HG03457 (cell line): ENCODE measurements at regions not wholly inside any gene's neighbourhood (a gene's known extent, or its start where the extent isn't known, plus 50 kb on each side); places are given as distances from the start of the nearest gene placed in this dataset.
"Not testable (repeated sequence)": the region's sequence is repeated elsewhere in the genome, so short reads cannot be mapped to it uniquely, and the experiment has no call there.

Experiments used
- ATAC-seq: cut with Tn5 transposase; IDR thresholded peaks from one replicate; pipeline ENCODE4 v1.9.1; 2021; ENCODE audit warnings: moderate number of reproducible peaks; ENCODE audit not compliant: unreplicated experiment

- ATAC-seq: no peak
Measured at GRCh38 chr6:158920311-158920905, 79.6 kb downstream of the RSPH3 start.

GRCh38 chr6:158919865-158920264 is 80.1 kb downstream of the RSPH3 start:
- ATAC-seq: no peak

GRCh38 chr6:158916617-158917016 is 83.4 kb downstream of the RSPH3 start:
- no peak for ATAC-seq

- no peak for ATAC-seq
Measured at GRCh38 chr6:158914923-158915322, 85.1 kb downstream of the RSPH3 start.

GRCh38 chr6:158913580-158913979 is 86.4 kb downstream of the RSPH3 start:
- no peak for ATAC-seq

- no peak for ATAC-seq
Measured at GRCh38 chr6:158912655-158913054, 87.3 kb downstream of the RSPH3 start.

- no peak for ATAC-seq
Measured at GRCh38 chr6:158911746-158912480, 88.1 kb downstream of the RSPH3 start.

GRCh38 chr6:158910484-158911440 is 89.2 kb downstream of the RSPH3 start:
- no peak for ATAC-seq

GRCh38 chr6:158909938-158910337 is 90.1 kb downstream of the RSPH3 start:
- no peak for ATAC-seq

GRCh38 chr6:158908606-158909005 is 89.4 kb upstream of the EZR start:
- ATAC-seq: no peak

- ATAC-seq: no peak
Measured at GRCh38 chr6:158907931-158908330, 88.8 kb upstream of the EZR start.

GRCh38 chr6:158906926-158907325 is 87.8 kb upstream of the EZR start:
- no peak for ATAC-seq

- no peak for ATAC-seq
Measured at GRCh38 chr6:158905277-158905676, 86.1 kb upstream of the EZR start.

GRCh38 chr6:158903801-158904200 is 84.6 kb upstream of the EZR start:
- ATAC-seq: no peak

- ATAC-seq: no peak
Measured at GRCh38 chr6:158900663-158901312, 81.6 kb upstream of the EZR start.

GRCh38 chr6:158897236-158897635 is 78.1 kb upstream of the EZR start:
- no peak for ATAC-seq

- ATAC-seq: no peak
Measured at GRCh38 chr6:158895661-158896060, 76.5 kb upstream of the EZR start.

- ATAC-seq: no peak
Measured at GRCh38 chr6:158894193-158894592, 75.0 kb upstream of the EZR start.

GRCh38 chr6:158892266-158892665 is 73.1 kb upstream of the EZR start:
- ATAC-seq: no peak

- ATAC-seq: not testable (repeated sequence)
Measured at GRCh38 chr6:158891560-158891959, 72.4 kb upstream of the EZR start.

GRCh38 chr6:158888171-158888570 is 69.0 kb upstream of the EZR start:
- not testable (repeated sequence) for ATAC-seq
